GM23338 (cell line): ENCODE measurements at regions not wholly inside any gene's neighbourhood (a gene's known extent, or its start where the extent isn't known, plus 50 kb on each side); places are given as distances from the start of the nearest gene placed in this dataset.

ENCODE experiments used
- ATAC-seq: fragments of 200-7000 bp; cut with Tn5 transposase; 3 replicates; pipeline ENCODE4 v1.9.1; 2020
- DNase-seq: peaks from one replicate; pipeline ENCODE4 v3.0.0-alpha.2; 2015; ENCODE audit warnings: low spot score
- H2AFZ ChIP-seq: fragments of 200-600 bp; sonication (generic); 2 replicates; pipeline ENCODE4 v1.8.0; 2016; ENCODE audit warnings: antibody characterized with exemption, mild to moderate bottlenecking, moderate library complexity
- H3F3A ChIP-seq: fragments of 200-600 bp; sonication (generic); replicated peaks from 2 replicates; pipeline ENCODE4 v1.8.0; 2017; ENCODE audit warnings: antibody characterized with exemption, mixed run types, low read depth
- H3K27ac ChIP-seq: fragments of 200-600 bp; sonication (generic); 2 replicates; pipeline ENCODE4 v1.6.1; 2016; ENCODE audit warnings: low read depth
- H3K27me3 ChIP-seq: fragments of 200-600 bp; sonication (generic); 2 replicates; pipeline ENCODE4 v1.8.0; 2016; ENCODE audit warnings: mild to moderate bottlenecking, mixed run types, moderate library complexity; ENCODE audit not compliant: insufficient read depth
- H3K36me3 ChIP-seq: fragments of 200-600 bp; sonication (generic); 2 replicates; pipeline ENCODE4 v1.8.0; 2016; ENCODE audit warnings: mild to moderate bottlenecking; ENCODE audit not compliant: insufficient read depth
- H3K4me1 ChIP-seq: fragments of 200-600 bp; sonication (generic); 2 replicates; pipeline ENCODE4 v1.8.0; 2016; ENCODE audit warnings: mild to moderate bottlenecking, moderate library complexity; ENCODE audit not compliant: insufficient read depth
- H3K4me2 ChIP-seq: fragments of 200-600 bp; sonication (generic); 2 replicates; pipeline ENCODE4 v1.7.1; 2017; ENCODE audit warnings: mixed run types
- H3K4me3 ChIP-seq: fragments of 200-600 bp; sonication (generic); 2 replicates; pipeline ENCODE4 v1.6.1; 2016; ENCODE audit warnings: mixed run types
- H3K79me2 ChIP-seq: fragments of 200-600 bp; sonication (generic); replicated peaks from 2 replicates; pipeline ENCODE4 v1.8.0; 2017; ENCODE audit warnings: mild to moderate bottlenecking; ENCODE audit not compliant: insufficient read depth
- H3K9me2 ChIP-seq: fragments of 200-600 bp; sonication (generic); 2 replicates; pipeline ENCODE4 v1.8.0; 2017; ENCODE audit not compliant: insufficient read depth
- H4K20me1 ChIP-seq: fragments of 200-600 bp; sonication (generic); replicated peaks from 2 replicates; pipeline ENCODE4 v1.8.0; 2017; ENCODE audit warnings: mild to moderate bottlenecking; ENCODE audit not compliant: insufficient read depth
- H3K27ac Mint-ChIP-seq: 2 replicates; pipeline ENCODE4 v1.8.0; 2020; ENCODE audit warnings: inconsistent platforms, mild to moderate bottlenecking, moderate library complexity, mixed read lengths
- H3K27me3 Mint-ChIP-seq: 3 replicates; pipeline ENCODE4 v1.8.0; 2022; ENCODE audit warnings: low read depth, mild to moderate bottlenecking, moderate library complexity, mixed read lengths, inconsistent platforms; ENCODE audit not compliant: insufficient read depth, poor library complexity
- H3K36me3 Mint-ChIP-seq: 3 replicates; pipeline ENCODE4 v1.8.0; 2021; ENCODE audit warnings: low read depth, mild to moderate bottlenecking, inconsistent platforms, moderate library complexity, mixed read lengths
- H3K4me1 Mint-ChIP-seq: 3 replicates; pipeline ENCODE4 v1.8.0; 2020; ENCODE audit warnings: mild to moderate bottlenecking, inconsistent platforms, mixed read lengths
- H3K4me3 Mint-ChIP-seq: 3 replicates; pipeline ENCODE4 v1.8.0; 2021; ENCODE audit warnings: moderate library complexity, mild to moderate bottlenecking, inconsistent platforms, mixed read lengths
- H3K9me3 Mint-ChIP-seq: 3 replicates; pipeline ENCODE4 v1.8.0; 2020; ENCODE audit warnings: moderate library complexity, mild to moderate bottlenecking, inconsistent platforms, mixed read lengths
- CREB1 ChIP-seq: fragments of 250-450 bp; sonication (Bioruptor Pico); IDR thresholded peaks from 2 replicates; pipeline ENCODE4 v1.5.0; 2020; ENCODE audit warnings: low read depth, mild to moderate bottlenecking, moderate library complexity
- CTCF ChIP-seq, 2 experiments: fragments of 200-600 bp in 1 of 2; sonication (generic) in 1 of 2; conservative IDR thresholded peaks; 2 replicates each; pipeline versions ENCODE4 v1.5.1 to v1.6.1; 2016 to 2017; ENCODE audit warnings: antibody characterized with exemption in 2 of 2, low read depth in 2 of 2, mild to moderate bottlenecking in 2 of 2, moderate library complexity in 1 of 2
- ETS1 ChIP-seq: IDR thresholded peaks from 2 replicates; pipeline ENCODE4 v1.6.1; 2016; ENCODE audit warnings: antibody characterized with exemption
- EZH2phosphoT487 ChIP-seq: fragments of 200-600 bp; sonication (generic); IDR thresholded peaks from one replicate; pipeline ENCODE4 v1.8.1; 2018; ENCODE audit warnings: antibody characterized with exemption; ENCODE audit not compliant: unreplicated experiment
- JUNB ChIP-seq: IDR thresholded peaks from one replicate; pipeline ENCODE4 v1.6.1; 2016; ENCODE audit warnings: antibody characterized with exemption; ENCODE audit not compliant: unreplicated experiment
- NANOG ChIP-seq: IDR thresholded peaks from 2 replicates; pipeline ENCODE4 v1.6.1; 2016; ENCODE audit warnings: antibody characterized with exemption, borderline replicate concordance
- POLR2AphosphoS5 ChIP-seq: IDR thresholded peaks from 2 replicates; pipeline ENCODE4 v1.6.1; 2016; ENCODE audit warnings: antibody characterized with exemption, low read depth
- REST ChIP-seq: IDR thresholded peaks from one replicate; pipeline ENCODE4 v1.6.1; 2018; ENCODE audit warnings: antibody characterized with exemption; ENCODE audit not compliant: unreplicated experiment
- STAT1 ChIP-seq: IDR thresholded peaks from one replicate; pipeline ENCODE4 v1.6.1; 2016; ENCODE audit warnings: antibody characterized with exemption; ENCODE audit not compliant: unreplicated experiment
- ZNF114 ChIP-seq: fragments of 250-450 bp; sonication (Bioruptor Pico); IDR thresholded peaks from 2 replicates; pipeline ENCODE4 v1.5.0; 2020; ENCODE audit warnings: mild to moderate bottlenecking, moderate library complexity
- ZNF331 ChIP-seq: fragments of 250-450 bp; sonication (Bioruptor Pico); IDR thresholded peaks from 2 replicates; pipeline ENCODE4 v1.5.0; 2020; ENCODE audit warnings: low read depth, mild to moderate bottlenecking, moderate library complexity
- ZNF462 ChIP-seq: fragments of 250-450 bp; sonication (Bioruptor Pico); IDR thresholded peaks from 2 replicates; pipeline ENCODE4 v1.5.0; 2020; ENCODE audit warnings: mild to moderate bottlenecking, moderate library complexity

- H3F3A ChIP-seq = no peaks in the 10 kb centered on the region
- peaks cover 10% of the 10 kb centered on the region; the same call in 1 of the 2 replicates for H3K9me2 ChIP-seq
- no peak overlapping the region for H3K4me2 ChIP-seq
- no peak overlapping the region for H3K27ac ChIP-seq
- ATAC-seq = no peak
- Mint-ChIP-seq H3K9me3 (no peaks in the 10 kb centered on the region; the same call in 2 of the 3 replicates), H3K4me3 (no peak overlapping the region), H3K27me3 (no peaks in the 10 kb centered on the region), H3K27ac (no peak overlapping the region), H3K36me3 (no peaks in the 10 kb centered on the region), H3K4me1 (peaks cover 2% of the 10 kb centered on the region; the same call in 2 of the 3 replicates)
- H3K36me3 ChIP-seq = no peaks in the 10 kb centered on the region
- no peak overlapping the region for H2AFZ ChIP-seq
- no peak overlapping the region for H3K4me3 ChIP-seq
- no peaks in the 10 kb centered on the region for H3K79me2 ChIP-seq
- H3K27me3 ChIP-seq = no peaks in the 10 kb centered on the region
- TF ChIP-seq CREB1 (CRISPR knock-in tag) (no peak), REST (no peak), ZNF462 (CRISPR knock-in tag) (no peak), CTCF (conservative IDR thresholded peaks at IDR 0.05; ENCODE audit: low read depth in 2 of 2) (no peak), EZH2phosphoT487 (no peak), ETS1 (no peak), STAT1 (no peak), POLR2AphosphoS5 (no peak), JUNB (no peak), ZNF114 (CRISPR knock-in tag) (no peak), ZNF331 (CRISPR knock-in tag) (no peak), NANOG (no peak)
- H3K4me1 ChIP-seq = no peaks in the 10 kb centered on the region
- H4K20me1 ChIP-seq = no peaks in the 10 kb centered on the region
- DNase-seq = no peak
These were observed 83.3 kb downstream of the INSIG2 start for GRCh38 chr2:118171546-118171945.
